ENCODE measurements at regions not wholly inside any gene's neighbourhood (a gene's known extent, or its start where the extent isn't known, plus 50 kb on each side); places are given as distances from the start of the nearest gene placed in this dataset.
A peak's percentile ranks its signal among the peaks of the same experiment; 100 is the strongest.

DNA sequence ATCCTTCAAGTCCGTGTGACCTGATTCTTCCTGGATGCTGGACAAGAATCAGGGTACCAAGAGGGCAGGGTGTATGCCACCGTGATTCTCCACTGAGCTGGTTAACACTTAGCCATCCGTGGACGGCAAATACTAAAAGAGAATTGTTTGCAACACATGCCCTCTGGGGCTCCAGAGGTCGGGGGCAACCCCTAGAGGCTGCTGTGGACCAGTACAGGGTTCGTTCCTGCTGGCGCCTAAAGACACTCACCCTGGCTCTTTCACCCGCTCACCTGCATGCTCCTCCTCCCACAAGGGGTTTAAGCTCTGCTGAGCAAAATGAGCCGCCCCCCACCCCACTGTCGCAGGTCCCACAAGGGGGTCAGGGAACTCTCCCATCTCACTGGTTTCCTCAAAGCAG lies 148.7 kb upstream of the ITGB1 start:
- no peak for TF ChIP-seq SP1 (IDR thresholded peaks at IDR 0.05; ENCODE audit: low read depth, low read length)
- TF ChIP-seq, protein P1, sequence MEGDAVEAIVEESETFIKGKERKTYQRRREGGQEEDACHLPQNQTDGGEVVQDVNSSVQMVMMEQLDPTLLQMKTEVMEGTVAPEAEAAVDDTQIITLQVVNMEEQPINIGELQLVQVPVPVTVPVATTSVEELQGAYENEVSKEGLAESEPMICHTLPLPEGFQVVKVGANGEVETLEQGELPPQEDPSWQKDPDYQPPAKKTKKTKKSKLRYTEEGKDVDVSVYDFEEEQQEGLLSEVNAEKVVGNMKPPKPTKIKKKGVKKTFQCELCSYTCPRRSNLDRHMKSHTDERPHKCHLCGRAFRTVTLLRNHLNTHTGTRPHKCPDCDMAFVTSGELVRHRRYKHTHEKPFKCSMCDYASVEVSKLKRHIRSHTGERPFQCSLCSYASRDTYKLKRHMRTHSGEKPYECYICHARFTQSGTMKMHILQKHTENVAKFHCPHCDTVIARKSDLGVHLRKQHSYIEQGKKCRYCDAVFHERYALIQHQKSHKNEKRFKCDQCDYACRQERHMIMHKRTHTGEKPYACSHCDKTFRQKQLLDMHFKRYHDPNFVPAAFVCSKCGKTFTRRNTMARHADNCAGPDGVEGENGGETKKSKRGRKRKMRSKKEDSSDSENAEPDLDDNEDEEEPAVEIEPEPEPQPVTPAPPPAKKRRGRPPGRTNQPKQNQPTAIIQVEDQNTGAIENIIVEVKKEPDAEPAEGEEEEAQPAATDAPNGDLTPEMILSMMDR (IDR thresholded peaks at IDR 0.05; ENCODE audit: control extremely low read depth in 1 of 3, insufficient read depth in 1 of 3, low read depth in 1 of 3, low read length in 3 of 3) = peak; percentile 47 to 50 (median 49)

All from H1 (cell line).